HCT116 (cell line): ENCODE measurements at regions not wholly inside any gene's neighbourhood (a gene's known extent, or its start where the extent isn't known, plus 50 kb on each side); places are given as distances from the start of the nearest gene placed in this dataset.

Experiments used
- ATAC-seq: fragments of 200-7000 bp; cut with Tn5 transposase; 2 replicates; pipeline ENCODE4 v1.9.1; 2020; ENCODE audit warnings: mild to moderate bottlenecking, moderate library complexity
- BruUV-seq: library from RNA; stranded (reverse); fragments of 400-500 nt; replicated peaks from 2 replicates; lab custom pipeline; 2021; lab: Mats Ljungman, UMichigan
- CTCF ChIA-PET: fragments of 300-600 bp; sonication (Branson Sonifier 250); formaldehyde crosslinking; loops from one replicate; lab custom pipeline; 2021; ENCODE audit warnings: antibody characterized with exemption; lab: Charles Lee
- POLR2A ChIA-PET: fragments of 300-600, 350-600 bp; sonication (Branson Sonifier 250); formaldehyde crosslinking; loops from one replicate; lab custom pipeline; 2021; ENCODE audit warnings: antibody characterized with exemption; lab: Charles Lee
- RAD21 ChIA-PET, 2 experiments: fragments of 300-600 bp; sonication (Branson Sonifier 250); formaldehyde crosslinking; loops; one replicate each; lab custom pipeline; 2023; ENCODE audit warnings: low total read pairs in 2 of 2; ENCODE audit not compliant: uncharacterized antibody in 2 of 2, unreplicated experiment in 2 of 2, low non-redundant PET in 1 of 2; lab: Charles Lee
- DNase-seq: peaks from one replicate; pipeline ENCODE4 v3.0.0-alpha.2; 2010; ENCODE audit warnings: low read depth, low spot score
- H2AFZ ChIP-seq: fragments of 200-600 bp; shearing (Covaris generic), sonication (generic); 2 replicates; pipeline ENCODE4 v1.6.1; 2017; ENCODE audit warnings: low read depth, mixed run types, mixed read lengths, antibody characterized with exemption, low read length; ENCODE audit not compliant: poor library complexity, severe bottlenecking
- H3K27ac ChIP-seq: 2 replicates; pipeline ENCODE4 v1.5.1; 2012; ENCODE audit warnings: low read depth, low read length
- H3K27me3 ChIP-seq: fragments of 200-600 bp; sonication (generic); 2 replicates; pipeline ENCODE4 v1.6.1; 2016; ENCODE audit warnings: mixed run types, low read length, mixed read lengths; ENCODE audit not compliant: insufficient read depth
- H3K36me3 ChIP-seq, 2 experiments: fragments of 200-500 bp in 1 of 2; fragments of 200-600 bp in 1 of 2; sonication (Bioruptor generic) in 1 of 2; sonication (generic) in 1 of 2; 2 replicates each; pipeline versions ENCODE4 v1.5.1 to v1.6.1; 2014 to 2016; ENCODE audit warnings: low read length in 2 of 2, inconsistent platforms in 1 of 2, mixed read lengths in 1 of 2, mixed run types in 1 of 2; ENCODE audit not compliant: insufficient read depth in 2 of 2, control insufficient read depth in 1 of 2
- H3K4me1 ChIP-seq, 2 experiments: fragments of 200-600 bp in 1 of 2; sonication (generic) in 1 of 2; 2 replicates each; pipeline versions ENCODE4 v1.5.1 to v1.6.1; 2012 to 2017; ENCODE audit warnings: low read length in 2 of 2, inconsistent platforms in 1 of 2, mild to moderate bottlenecking in 1 of 2, mixed read lengths in 1 of 2, mixed run types in 1 of 2, moderate library complexity in 1 of 2; ENCODE audit not compliant: insufficient read depth in 2 of 2, control insufficient read depth in 1 of 2
- H3K4me2 ChIP-seq: fragments of 200-600 bp; sonication (generic); 2 replicates; pipeline ENCODE4 v1.6.1; 2017; ENCODE audit warnings: mixed run types, low read length, mixed read lengths
- H3K4me3 ChIP-seq, 2 experiments: fragments of 200-600 bp in 1 of 2; sonication (generic) in 1 of 2; replicated peaks in 1 of 2; 2 replicates each; pipeline ENCODE4 v1.5.1; 2011 to 2016; ENCODE audit warnings: low read length in 2 of 2, control low read depth in 1 of 2, low read depth in 1 of 2, mild to moderate bottlenecking in 1 of 2, mixed read lengths in 1 of 2, mixed run types in 1 of 2
- H3K79me2 ChIP-seq: fragments of 200-600 bp; sonication (generic); 2 replicates; pipeline ENCODE4 v1.6.1; 2017; ENCODE audit warnings: mild to moderate bottlenecking, mixed run types, low read length, moderate library complexity, mixed read lengths; ENCODE audit not compliant: insufficient read depth
- H3K9ac ChIP-seq: fragments of 200-600 bp; sonication (generic); 2 replicates; pipeline ENCODE4 v1.6.1; 2016; ENCODE audit warnings: low read length, mixed read lengths
- H3K9me2 ChIP-seq: fragments of 200-600 bp; sonication (generic), shearing (Covaris generic); 2 replicates; pipeline ENCODE4 v1.6.1; 2017; ENCODE audit warnings: mixed run types, mild to moderate bottlenecking, moderate library complexity; ENCODE audit not compliant: insufficient read depth
- H3K9me3 ChIP-seq, 2 experiments: fragments of 200-500 bp in 1 of 2; fragments of 200-600 bp in 1 of 2; sonication (Bioruptor generic) in 1 of 2; sonication (generic) in 1 of 2; 2 replicates each; pipeline ENCODE4 v1.6.1; 2014 to 2017; ENCODE audit warnings: low read length in 2 of 2, mixed read lengths in 2 of 2, inconsistent platforms in 1 of 2, low read depth in 1 of 2, mild to moderate bottlenecking in 1 of 2, mixed run types in 1 of 2, moderate library complexity in 1 of 2; ENCODE audit not compliant: control insufficient read depth in 1 of 2, insufficient read depth in 1 of 2
- H4K20me1 ChIP-seq: fragments of 200-600 bp; sonication (generic), shearing (Covaris generic); 2 replicates; pipeline ENCODE4 v1.6.1; 2017; ENCODE audit warnings: mixed run types, mild to moderate bottlenecking, moderate library complexity; ENCODE audit not compliant: insufficient read depth
- EZH2phosphoT487 ChIP-seq: fragments of 200-600 bp; IDR thresholded peaks from 2 replicates; pipeline ENCODE4 v1.6.1; 2018; ENCODE audit warnings: antibody characterized with exemption, borderline replicate concordance
- SIN3A ChIP-seq: IDR thresholded peaks from 2 replicates; pipeline ENCODE4 v1.6.1; 2012; ENCODE audit warnings: low read depth
- SP1 ChIP-seq: IDR thresholded peaks from 2 replicates; pipeline ENCODE4 v1.6.1; 2012; ENCODE audit warnings: low read depth
- SRF ChIP-seq: IDR thresholded peaks from 2 replicates; pipeline ENCODE4 v1.6.1; 2012; ENCODE audit warnings: low read depth
- ZBTB33 ChIP-seq: IDR thresholded peaks from 2 replicates; pipeline ENCODE4 v1.6.1; 2011; ENCODE audit warnings: mild to moderate bottlenecking, low read length, moderate library complexity; ENCODE audit not compliant: insufficient replicate concordance; ENCODE audit errors: extremely low read depth
- ZNF274 ChIP-seq: fragments of 200-500 bp; sonication (Bioruptor generic); IDR thresholded peaks from 2 replicates; pipeline ENCODE4 v1.6.1; 2014; ENCODE audit warnings: mild to moderate bottlenecking, low read depth, low read length, inconsistent platforms
- intact Hi-C: fragments of 100-400 bp; cut with micrococcal nuclease; formaldehyde crosslinking; loops from 2 replicates; pipeline ENCODE4 v1.10.0; 2022

- ChIA-PET CTCF (no interaction called here), RAD21 (no interaction called here), POLR2A (no interaction called here)
- Histone ChIP-seq H3K9ac (no peak overlapping the region), H3K27ac (no peak overlapping the region), H3K9me3 (peaks cover 0 to 11% of the 10 kb centered on the region in 2 experiments; a peak in 2 of 4 replicates), H3K4me1 (no peaks in the 10 kb centered on the region), H2AFZ (no peak overlapping the region), H3K79me2 (no peaks in the 10 kb centered on the region), H3K9me2 (no peaks in the 10 kb centered on the region), H3K36me3 (no peaks in the 10 kb centered on the region), H3K27me3 (no peaks in the 10 kb centered on the region), H3K4me3 (no peak overlapping the region), H4K20me1 (no peaks in the 10 kb centered on the region), H3K4me2 (no peak overlapping the region)
- intact Hi-C loops: no loop called here
- TF ChIP-seq EZH2phosphoT487: no peak
- no peak for TF ChIP-seq ZBTB33
- TF ChIP-seq ZNF274: no peak
- no peak for TF ChIP-seq SRF
- no peak for TF ChIP-seq SP1
- BruUV-seq: no TSS peak
- no peak for DNase-seq
- no peak for ATAC-seq
These were observed 58.3 kb upstream of the DLG1 start for GRCh38 chr3:197356741-197357140.

- ATAC-seq (no peak), DNase-seq (no peak)
- Histone ChIP-seq H3K4me2 (no peak overlapping the region), H3K36me3 (no peaks in the 10 kb centered on the region), H3K9ac (no peak overlapping the region), H3K9me3 (peaks cover 0 to 11% of the 10 kb centered on the region in 2 experiments; a peak in 2 of 4 replicates), H4K20me1 (no peaks in the 10 kb centered on the region), H3K27ac (no peak overlapping the region), H3K4me3 (no peak overlapping the region), H3K79me2 (no peaks in the 10 kb centered on the region), H3K9me2 (no peaks in the 10 kb centered on the region), H3K27me3 (no peaks in the 10 kb centered on the region), H3K4me1 (no peaks in the 10 kb centered on the region), H2AFZ (no peak overlapping the region)
- no peak for TF ChIP-seq SIN3A
- ChIA-PET CTCF (no interaction called here), POLR2A (no interaction called here), RAD21 (no interaction called here)
- intact Hi-C loops: no loop called here
- BruUV-seq: no TSS peak
These were observed 57.9 kb upstream of the DLG1 start for GRCh38 chr3:197356275-197356674.
